ENCODE measurements at regions not wholly inside any gene's neighbourhood (a gene's known extent, or its start where the extent isn't known, plus 50 kb on each side); places are given as distances from the start of the nearest gene placed in this dataset.

- DNase-seq (ENCODE audit: low read depth), result no peak
Measured at GRCh38 chr7:46537191-46537905, 616.3 kb upstream of the IGFBP3 start.

- no peak for DNase-seq (ENCODE audit: low read depth)
Measured at GRCh38 chr7:46534664-46535588, 613.9 kb upstream of the IGFBP3 start.

GRCh38 chr7:46533946-46534345 lies 612.9 kb upstream of the IGFBP3 start:
- no peak for DNase-seq (ENCODE audit: low read depth)

- DNase-seq (ENCODE audit: low read depth), result no peak
Measured at GRCh38 chr7:46532571-46532970, 611.5 kb upstream of the IGFBP3 start.

GRCh38 chr7:46530081-46530750 lies 609.1 kb upstream of the IGFBP3 start:
- no peak for DNase-seq (ENCODE audit: low read depth)

- DNase-seq (ENCODE audit: low read depth), result no peak
Measured at GRCh38 chr7:46527360-46527759, 606.3 kb upstream of the IGFBP3 start.

- no peak for DNase-seq (ENCODE audit: low read depth)
Measured at GRCh38 chr7:46525876-46526275, 604.8 kb upstream of the IGFBP3 start.

GRCh38 chr7:46524350-46524749 lies 603.3 kb upstream of the IGFBP3 start:
- DNase-seq (ENCODE audit: low read depth), result no peak

GRCh38 chr7:46522354-46522906 lies 601.4 kb upstream of the IGFBP3 start:
- DNase-seq (ENCODE audit: low read depth), result no peak

GRCh38 chr7:46518713-46519112 lies 597.6 kb upstream of the IGFBP3 start:
- no peak for DNase-seq (ENCODE audit: low read depth)

GRCh38 chr7:46515844-46516590 lies 594.9 kb upstream of the IGFBP3 start:
- no peak for DNase-seq (ENCODE audit: low read depth)

GRCh38 chr7:46513447-46513848 lies 592.4 kb upstream of the IGFBP3 start:
- no peak for DNase-seq (ENCODE audit: low read depth)

- no peak for DNase-seq (ENCODE audit: low read depth)
Measured at GRCh38 chr7:46512891-46513413, 591.9 kb upstream of the IGFBP3 start.

- no peak for DNase-seq (ENCODE audit: low read depth)
Measured at GRCh38 chr7:46511442-46512215, 590.6 kb upstream of the IGFBP3 start.

- DNase-seq (ENCODE audit: low read depth), result no peak
Measured at GRCh38 chr7:46508583-46508982, 587.5 kb upstream of the IGFBP3 start.

GRCh38 chr7:46507560-46507959 lies 586.5 kb upstream of the IGFBP3 start:
- DNase-seq (ENCODE audit: low read depth), result no peak

- DNase-seq (ENCODE audit: low read depth), result no peak
Measured at GRCh38 chr7:46494441-46494840, 573.4 kb upstream of the IGFBP3 start.

- DNase-seq (ENCODE audit: low read depth), result no peak
Measured at GRCh38 chr7:46494028-46494427, 573.0 kb upstream of the IGFBP3 start.

GRCh38 chr7:46493196-46493595 lies 572.1 kb upstream of the IGFBP3 start:
- no peak for DNase-seq (ENCODE audit: low read depth)

GRCh38 chr7:46492466-46492865 lies 571.4 kb upstream of the IGFBP3 start:
- DNase-seq (ENCODE audit: low read depth), result no peak

- no peak for DNase-seq (ENCODE audit: low read depth)
Measured at GRCh38 chr7:46490406-46490805, 569.3 kb upstream of the IGFBP3 start.

Data from activated T-cell treated with anti-CD3 and anti-CD28 coated beads for 24 hours (primary cell).